ENCODE measurements at regions not wholly inside any gene's neighbourhood (a gene's known extent, or its start where the extent isn't known, plus 50 kb on each side); places are given as distances from the start of the nearest gene placed in this dataset.
"Not testable (repeated sequence)": the region's sequence is repeated elsewhere in the genome, so short reads cannot be mapped to it uniquely, and the experiment has no call there.

GRCh38 chr18:29741461-29741860 is 1301.1 kb downstream of the DSC3 start:
- DNase-seq (ENCODE audit: low read depth in 1 of 2, low spot score in 1 of 2) = no peak
- Histone ChIP-seq H3K4me1 (ENCODE audit: low read depth) (no peaks in the 10 kb centered on the region), H3K27me3 (no peaks in the 10 kb centered on the region), H3K4me3 (no peak overlapping the region), H3K36me3 (no peaks in the 10 kb centered on the region), H3K9me3 (ENCODE audit: low read depth) (no peaks in the 10 kb centered on the region), H3K27ac (no peak overlapping the region)
- TF ChIP-seq, protein P1, sequence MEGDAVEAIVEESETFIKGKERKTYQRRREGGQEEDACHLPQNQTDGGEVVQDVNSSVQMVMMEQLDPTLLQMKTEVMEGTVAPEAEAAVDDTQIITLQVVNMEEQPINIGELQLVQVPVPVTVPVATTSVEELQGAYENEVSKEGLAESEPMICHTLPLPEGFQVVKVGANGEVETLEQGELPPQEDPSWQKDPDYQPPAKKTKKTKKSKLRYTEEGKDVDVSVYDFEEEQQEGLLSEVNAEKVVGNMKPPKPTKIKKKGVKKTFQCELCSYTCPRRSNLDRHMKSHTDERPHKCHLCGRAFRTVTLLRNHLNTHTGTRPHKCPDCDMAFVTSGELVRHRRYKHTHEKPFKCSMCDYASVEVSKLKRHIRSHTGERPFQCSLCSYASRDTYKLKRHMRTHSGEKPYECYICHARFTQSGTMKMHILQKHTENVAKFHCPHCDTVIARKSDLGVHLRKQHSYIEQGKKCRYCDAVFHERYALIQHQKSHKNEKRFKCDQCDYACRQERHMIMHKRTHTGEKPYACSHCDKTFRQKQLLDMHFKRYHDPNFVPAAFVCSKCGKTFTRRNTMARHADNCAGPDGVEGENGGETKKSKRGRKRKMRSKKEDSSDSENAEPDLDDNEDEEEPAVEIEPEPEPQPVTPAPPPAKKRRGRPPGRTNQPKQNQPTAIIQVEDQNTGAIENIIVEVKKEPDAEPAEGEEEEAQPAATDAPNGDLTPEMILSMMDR (IDR thresholded peaks at IDR 0.05; ENCODE audit: low read depth, low read length) = no peak

GRCh38 chr18:29737620-29738019 is 1304.9 kb downstream of the DSC3 start:
- no peaks in the 10 kb centered on the region for H3K9me3 ChIP-seq (ENCODE audit: low read depth)
- H3K4me3 ChIP-seq = no peak overlapping the region
- no peaks in the 10 kb centered on the region for H3K36me3 ChIP-seq
- H3K27me3 ChIP-seq = no peaks in the 10 kb centered on the region
- no peak overlapping the region for H3K27ac ChIP-seq
- TF ChIP-seq, protein P1 (IDR thresholded peaks at IDR 0.05; ENCODE audit: low read depth, low read length) = no peak
- H3K4me1 ChIP-seq (ENCODE audit: low read depth) = no peaks in the 10 kb centered on the region
- DNase-seq (ENCODE audit: low read depth in 1 of 2, low spot score in 1 of 2) = no peak

DNA sequence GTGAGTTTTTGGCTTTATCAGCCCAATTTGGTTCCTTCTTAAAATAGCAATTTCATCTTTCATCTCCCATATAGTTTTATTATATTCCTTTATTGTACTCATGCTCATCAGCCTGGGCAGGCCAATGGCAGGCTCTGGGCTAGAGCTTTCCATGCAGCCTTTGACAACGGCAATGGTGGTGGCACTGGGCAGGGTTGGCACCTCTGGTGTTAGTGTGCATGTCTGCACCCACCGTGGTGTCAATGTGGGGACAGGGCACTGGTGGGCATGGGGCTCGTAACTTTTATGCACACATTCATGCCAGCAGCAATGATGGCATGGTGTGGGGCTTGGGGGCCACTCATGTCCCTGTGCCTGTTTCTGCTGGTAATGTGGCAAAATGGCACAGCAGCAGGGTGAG is 1305.4 kb downstream of the DSC3 start:
- no peaks in the 10 kb centered on the region for H3K4me1 ChIP-seq (ENCODE audit: low read depth)
- no peaks in the 10 kb centered on the region for H3K36me3 ChIP-seq
- no peak for DNase-seq (ENCODE audit: low read depth in 1 of 2, low spot score in 1 of 2)
- H3K4me3 ChIP-seq = no peak overlapping the region
- H3K27me3 ChIP-seq = no peaks in the 10 kb centered on the region
- TF ChIP-seq, protein P1 (IDR thresholded peaks at IDR 0.05; ENCODE audit: low read depth, low read length) = no peak
- H3K27ac ChIP-seq = no peak overlapping the region
- H3K9me3 ChIP-seq (ENCODE audit: low read depth) = no peaks in the 10 kb centered on the region

GRCh38 chr18:29730073-29730472 is 1312.5 kb downstream of the DSC3 start:
- H3K27me3 ChIP-seq = no peaks in the 10 kb centered on the region

DNA sequence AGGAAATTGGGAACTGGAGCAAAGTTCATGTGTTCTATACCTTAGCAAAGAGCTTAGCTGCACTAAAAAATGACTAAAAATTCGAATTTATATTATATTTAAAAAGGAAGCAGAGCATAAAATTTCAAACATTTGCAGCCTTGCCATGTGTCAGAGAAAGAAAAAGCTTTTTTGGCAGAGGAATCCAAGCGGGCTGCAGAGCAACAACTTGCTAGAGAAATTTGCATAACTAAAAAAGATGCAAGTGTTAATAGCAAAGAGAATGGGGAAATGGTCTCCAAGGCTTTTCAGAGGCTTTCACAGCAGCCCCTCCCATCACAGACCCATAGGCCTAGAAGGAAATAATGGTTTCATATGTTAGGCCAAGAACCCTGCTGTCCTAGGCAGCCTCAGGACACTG is 1315.9 kb downstream of the DSC3 start:
- TF ChIP-seq, protein P1 (IDR thresholded peaks at IDR 0.05; ENCODE audit: low read depth, low read length) = no peak
- DNase-seq (ENCODE audit: low read depth in 1 of 2, low spot score in 1 of 2) = no peak
- Histone ChIP-seq H3K4me3 (no peak overlapping the region), H3K36me3 (no peaks in the 10 kb centered on the region), H3K4me1 (ENCODE audit: low read depth) (no peaks in the 10 kb centered on the region), H3K9me3 (ENCODE audit: low read depth) (no peaks in the 10 kb centered on the region), H3K27ac (no peak overlapping the region), H3K27me3 (no peaks in the 10 kb centered on the region)

More at GRCh38 chr18:29730073-29730472, 1312.5 kb downstream of the DSC3 start:
- no peaks in the 10 kb centered on the region for H3K36me3 ChIP-seq
- DNase-seq (ENCODE audit: low read depth in 1 of 2, low spot score in 1 of 2) = no peak
- no peaks in the 10 kb centered on the region for H3K4me1 ChIP-seq (ENCODE audit: low read depth)
- TF ChIP-seq, protein P1 (IDR thresholded peaks at IDR 0.05; ENCODE audit: low read depth, low read length) = no peak
- H3K4me3 ChIP-seq = no peak overlapping the region
- H3K27ac ChIP-seq = no peak overlapping the region
- no peaks in the 10 kb centered on the region for H3K9me3 ChIP-seq (ENCODE audit: low read depth)

- H3K36me3 ChIP-seq; DNase-seq (ENCODE audit: low read depth in 1 of 2, low spot score in 1 of 2); H3K27ac ChIP-seq; H3K4me3 ChIP-seq; H3K27me3 ChIP-seq; H3K4me1 ChIP-seq (ENCODE audit: low read depth); H3K9me3 ChIP-seq (ENCODE audit: low read depth): not testable (repeated sequence)
These were observed 1319.1 kb downstream of the DSC3 start for GRCh38 chr18:29723486-29723885.

- DNase-seq (ENCODE audit: low read depth in 1 of 2, low spot score in 1 of 2); H3K4me1 ChIP-seq (ENCODE audit: low read depth); H3K27me3 ChIP-seq; H3K36me3 ChIP-seq; H3K27ac ChIP-seq; H3K9me3 ChIP-seq (ENCODE audit: low read depth); H3K4me3 ChIP-seq: not testable (repeated sequence)
These were observed 1326.6 kb downstream of the DSC3 start for GRCh38 chr18:29715960-29716359.
